GM23338 (cell line): ENCODE measurements at regions not wholly inside any gene's neighbourhood (a gene's known extent, or its start where the extent isn't known, plus 50 kb on each side); places are given as distances from the start of the nearest gene placed in this dataset.

Source experiments
- ATAC-seq: fragments of 200-7000 bp; cut with Tn5 transposase; 3 replicates; pipeline ENCODE4 v1.9.1; 2020
- DNase-seq: peaks from one replicate; pipeline ENCODE4 v3.0.0-alpha.2; 2015; ENCODE audit warnings: low spot score
- H2AFZ ChIP-seq: fragments of 200-600 bp; sonication (generic); 2 replicates; pipeline ENCODE4 v1.8.0; 2016; ENCODE audit warnings: antibody characterized with exemption, mild to moderate bottlenecking, moderate library complexity
- H3F3A ChIP-seq: fragments of 200-600 bp; sonication (generic); replicated peaks from 2 replicates; pipeline ENCODE4 v1.8.0; 2017; ENCODE audit warnings: antibody characterized with exemption, mixed run types, low read depth
- H3K27ac ChIP-seq: fragments of 200-600 bp; sonication (generic); 2 replicates; pipeline ENCODE4 v1.6.1; 2016; ENCODE audit warnings: low read depth
- H3K27me3 ChIP-seq: fragments of 200-600 bp; sonication (generic); 2 replicates; pipeline ENCODE4 v1.8.0; 2016; ENCODE audit warnings: mild to moderate bottlenecking, mixed run types, moderate library complexity; ENCODE audit not compliant: insufficient read depth
- H3K36me3 ChIP-seq: fragments of 200-600 bp; sonication (generic); 2 replicates; pipeline ENCODE4 v1.8.0; 2016; ENCODE audit warnings: mild to moderate bottlenecking; ENCODE audit not compliant: insufficient read depth
- H3K4me1 ChIP-seq: fragments of 200-600 bp; sonication (generic); 2 replicates; pipeline ENCODE4 v1.8.0; 2016; ENCODE audit warnings: mild to moderate bottlenecking, moderate library complexity; ENCODE audit not compliant: insufficient read depth
- H3K4me2 ChIP-seq: fragments of 200-600 bp; sonication (generic); 2 replicates; pipeline ENCODE4 v1.7.1; 2017; ENCODE audit warnings: mixed run types
- H3K4me3 ChIP-seq: fragments of 200-600 bp; sonication (generic); 2 replicates; pipeline ENCODE4 v1.6.1; 2016; ENCODE audit warnings: mixed run types
- H3K79me2 ChIP-seq: fragments of 200-600 bp; sonication (generic); replicated peaks from 2 replicates; pipeline ENCODE4 v1.8.0; 2017; ENCODE audit warnings: mild to moderate bottlenecking; ENCODE audit not compliant: insufficient read depth
- H3K9me2 ChIP-seq: fragments of 200-600 bp; sonication (generic); 2 replicates; pipeline ENCODE4 v1.8.0; 2017; ENCODE audit not compliant: insufficient read depth
- H4K20me1 ChIP-seq: fragments of 200-600 bp; sonication (generic); replicated peaks from 2 replicates; pipeline ENCODE4 v1.8.0; 2017; ENCODE audit warnings: mild to moderate bottlenecking; ENCODE audit not compliant: insufficient read depth
- H3K27ac Mint-ChIP-seq: 2 replicates; pipeline ENCODE4 v1.8.0; 2020; ENCODE audit warnings: inconsistent platforms, mild to moderate bottlenecking, moderate library complexity, mixed read lengths
- H3K27me3 Mint-ChIP-seq: 3 replicates; pipeline ENCODE4 v1.8.0; 2022; ENCODE audit warnings: low read depth, mild to moderate bottlenecking, moderate library complexity, mixed read lengths, inconsistent platforms; ENCODE audit not compliant: insufficient read depth, poor library complexity
- H3K36me3 Mint-ChIP-seq: 3 replicates; pipeline ENCODE4 v1.8.0; 2021; ENCODE audit warnings: low read depth, mild to moderate bottlenecking, inconsistent platforms, moderate library complexity, mixed read lengths
- H3K4me1 Mint-ChIP-seq: 3 replicates; pipeline ENCODE4 v1.8.0; 2020; ENCODE audit warnings: mild to moderate bottlenecking, inconsistent platforms, mixed read lengths
- H3K4me3 Mint-ChIP-seq: 3 replicates; pipeline ENCODE4 v1.8.0; 2021; ENCODE audit warnings: moderate library complexity, mild to moderate bottlenecking, inconsistent platforms, mixed read lengths
- H3K9me3 Mint-ChIP-seq: 3 replicates; pipeline ENCODE4 v1.8.0; 2020; ENCODE audit warnings: moderate library complexity, mild to moderate bottlenecking, inconsistent platforms, mixed read lengths
- CREB1 ChIP-seq: fragments of 250-450 bp; sonication (Bioruptor Pico); IDR thresholded peaks from 2 replicates; pipeline ENCODE4 v1.5.0; 2020; ENCODE audit warnings: low read depth, mild to moderate bottlenecking, moderate library complexity
- EZH2 ChIP-seq: fragments of 200-600 bp; sonication (generic); IDR thresholded peaks from one replicate; pipeline ENCODE4 v1.8.0; 2017; ENCODE audit warnings: antibody characterized with exemption, mild to moderate bottlenecking, low read depth; ENCODE audit not compliant: unreplicated experiment
- EZH2phosphoT487 ChIP-seq: fragments of 200-600 bp; sonication (generic); IDR thresholded peaks from one replicate; pipeline ENCODE4 v1.8.1; 2018; ENCODE audit warnings: antibody characterized with exemption; ENCODE audit not compliant: unreplicated experiment
- JUNB ChIP-seq: IDR thresholded peaks from one replicate; pipeline ENCODE4 v1.6.1; 2016; ENCODE audit warnings: antibody characterized with exemption; ENCODE audit not compliant: unreplicated experiment
- NANOG ChIP-seq: IDR thresholded peaks from 2 replicates; pipeline ENCODE4 v1.6.1; 2016; ENCODE audit warnings: antibody characterized with exemption, borderline replicate concordance
- POLR2AphosphoS5 ChIP-seq: IDR thresholded peaks from 2 replicates; pipeline ENCODE4 v1.6.1; 2016; ENCODE audit warnings: antibody characterized with exemption, low read depth
- STAT1 ChIP-seq: IDR thresholded peaks from one replicate; pipeline ENCODE4 v1.6.1; 2016; ENCODE audit warnings: antibody characterized with exemption; ENCODE audit not compliant: unreplicated experiment
- ZNF114 ChIP-seq: fragments of 250-450 bp; sonication (Bioruptor Pico); IDR thresholded peaks from 2 replicates; pipeline ENCODE4 v1.5.0; 2020; ENCODE audit warnings: mild to moderate bottlenecking, moderate library complexity
- TF ChIP-seq, protein P1 (sequence below): IDR thresholded peaks from one replicate; pipeline ENCODE4 v1.6.1; 2018; ENCODE audit warnings: antibody characterized with exemption; ENCODE audit not compliant: unreplicated experiment
- TF ChIP-seq, protein P2 (sequence below): IDR thresholded peaks from 2 replicates; pipeline ENCODE4 v1.6.1; 2016; ENCODE audit warnings: antibody characterized with exemption
- TF ChIP-seq, protein P3 (sequence below), 2 experiments: fragments of 200-600 bp in 1 of 2; sonication (generic) in 1 of 2; conservative IDR thresholded peaks; 2 replicates each; pipeline versions ENCODE4 v1.5.1 to v1.6.1; 2016 to 2017; ENCODE audit warnings: antibody characterized with exemption in 2 of 2, low read depth in 2 of 2, mild to moderate bottlenecking in 2 of 2, moderate library complexity in 1 of 2

DNA sequence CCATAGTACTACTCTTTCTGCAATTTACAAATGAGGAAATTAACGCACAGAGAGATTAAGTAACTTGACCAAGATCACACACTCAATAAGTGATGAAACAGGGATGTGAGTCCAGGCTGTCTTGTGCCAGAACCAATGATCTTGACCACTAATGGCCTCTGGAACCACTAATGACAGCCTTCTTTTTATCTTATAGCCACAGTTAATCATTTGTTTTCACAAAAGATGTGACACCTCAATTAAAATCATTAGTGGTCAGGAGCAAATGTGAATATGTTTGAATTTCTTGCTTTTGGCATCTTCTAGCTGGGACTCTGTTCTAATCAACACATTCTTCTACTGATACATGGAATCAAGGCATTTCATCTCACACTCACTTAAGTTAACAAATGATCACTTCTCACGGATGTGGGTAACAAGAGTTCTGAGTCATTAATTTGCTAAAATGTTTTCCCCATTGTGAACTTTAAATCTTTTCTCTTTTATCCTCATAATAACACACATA, 102.7 kb upstream of the CD180 start (continued):
- no peak for TF ChIP-seq EZH2phosphoT487
- no peak for TF ChIP-seq ZNF114
- TF ChIP-seq, protein P1, sequence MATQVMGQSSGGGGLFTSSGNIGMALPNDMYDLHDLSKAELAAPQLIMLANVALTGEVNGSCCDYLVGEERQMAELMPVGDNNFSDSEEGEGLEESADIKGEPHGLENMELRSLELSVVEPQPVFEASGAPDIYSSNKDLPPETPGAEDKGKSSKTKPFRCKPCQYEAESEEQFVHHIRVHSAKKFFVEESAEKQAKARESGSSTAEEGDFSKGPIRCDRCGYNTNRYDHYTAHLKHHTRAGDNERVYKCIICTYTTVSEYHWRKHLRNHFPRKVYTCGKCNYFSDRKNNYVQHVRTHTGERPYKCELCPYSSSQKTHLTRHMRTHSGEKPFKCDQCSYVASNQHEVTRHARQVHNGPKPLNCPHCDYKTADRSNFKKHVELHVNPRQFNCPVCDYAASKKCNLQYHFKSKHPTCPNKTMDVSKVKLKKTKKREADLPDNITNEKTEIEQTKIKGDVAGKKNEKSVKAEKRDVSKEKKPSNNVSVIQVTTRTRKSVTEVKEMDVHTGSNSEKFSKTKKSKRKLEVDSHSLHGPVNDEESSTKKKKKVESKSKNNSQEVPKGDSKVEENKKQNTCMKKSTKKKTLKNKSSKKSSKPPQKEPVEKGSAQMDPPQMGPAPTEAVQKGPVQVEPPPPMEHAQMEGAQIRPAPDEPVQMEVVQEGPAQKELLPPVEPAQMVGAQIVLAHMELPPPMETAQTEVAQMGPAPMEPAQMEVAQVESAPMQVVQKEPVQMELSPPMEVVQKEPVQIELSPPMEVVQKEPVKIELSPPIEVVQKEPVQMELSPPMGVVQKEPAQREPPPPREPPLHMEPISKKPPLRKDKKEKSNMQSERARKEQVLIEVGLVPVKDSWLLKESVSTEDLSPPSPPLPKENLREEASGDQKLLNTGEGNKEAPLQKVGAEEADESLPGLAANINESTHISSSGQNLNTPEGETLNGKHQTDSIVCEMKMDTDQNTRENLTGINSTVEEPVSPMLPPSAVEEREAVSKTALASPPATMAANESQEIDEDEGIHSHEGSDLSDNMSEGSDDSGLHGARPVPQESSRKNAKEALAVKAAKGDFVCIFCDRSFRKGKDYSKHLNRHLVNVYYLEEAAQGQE = no peak
- no peak for TF ChIP-seq EZH2

DNA sequence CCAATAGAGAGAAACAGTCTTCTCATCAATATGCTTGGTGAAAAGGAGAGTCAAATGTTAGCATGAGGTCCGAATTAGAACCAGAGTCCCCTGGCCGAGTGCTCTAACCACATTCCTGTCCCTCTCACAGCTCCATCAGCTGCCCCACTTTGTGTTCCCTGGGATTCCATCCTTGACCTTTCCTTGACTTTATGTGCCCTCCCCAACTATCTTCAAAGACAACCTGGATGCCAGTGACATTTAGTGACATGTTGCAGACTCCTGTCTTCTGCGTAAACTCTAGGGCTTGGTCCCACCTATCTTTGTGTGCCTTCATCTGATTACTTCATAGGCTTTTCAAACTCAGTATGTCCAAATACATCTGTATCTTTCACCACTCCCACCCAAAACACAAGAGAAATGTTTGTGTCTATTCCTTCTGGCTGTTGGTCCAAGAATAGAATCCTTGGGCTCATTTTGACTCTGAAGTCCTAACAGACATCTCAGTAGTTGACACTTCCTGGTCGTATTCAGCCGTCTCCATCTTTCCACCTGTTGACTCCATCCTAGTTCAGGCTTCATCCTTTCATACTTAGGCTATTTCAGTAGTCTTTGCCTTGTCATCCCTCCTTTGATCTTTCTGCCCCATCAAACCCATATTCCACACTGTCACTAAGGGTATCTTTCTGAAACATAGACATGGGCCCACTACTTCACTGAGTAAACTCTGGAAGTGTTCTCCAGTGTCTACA, 101.4 kb upstream of the CD180 start:
- H3K27ac ChIP-seq = no peak overlapping the region
- no peaks in the 10 kb centered on the region for H3K36me3 ChIP-seq
- H3K4me1 ChIP-seq = no peaks in the 10 kb centered on the region
- H3K9me2 ChIP-seq = peaks cover 16% of the 10 kb centered on the region
- Mint-ChIP-seq H3K36me3 (no peaks in the 10 kb centered on the region), H3K27ac (no peak overlapping the region), H3K4me1 (no peaks in the 10 kb centered on the region), H3K27me3 (no peaks in the 10 kb centered on the region), H3K4me3 (no peak overlapping the region), H3K9me3 (no peaks in the 10 kb centered on the region)
- H2AFZ ChIP-seq = no peak overlapping the region
- H3K4me3 ChIP-seq = no peak overlapping the region
- ATAC-seq (no peak), DNase-seq (no peak)
- no peaks in the 10 kb centered on the region for H3K27me3 ChIP-seq
- no peaks in the 10 kb centered on the region for H4K20me1 ChIP-seq
- H3K4me2 ChIP-seq = no peak overlapping the region
- H3K79me2 ChIP-seq = no peaks in the 10 kb centered on the region
- TF ChIP-seq POLR2AphosphoS5 = no peak
- no peak for TF ChIP-seq ZNF114
- no peak for TF ChIP-seq STAT1
- no peak for TF ChIP-seq EZH2
- TF ChIP-seq, protein P2, sequence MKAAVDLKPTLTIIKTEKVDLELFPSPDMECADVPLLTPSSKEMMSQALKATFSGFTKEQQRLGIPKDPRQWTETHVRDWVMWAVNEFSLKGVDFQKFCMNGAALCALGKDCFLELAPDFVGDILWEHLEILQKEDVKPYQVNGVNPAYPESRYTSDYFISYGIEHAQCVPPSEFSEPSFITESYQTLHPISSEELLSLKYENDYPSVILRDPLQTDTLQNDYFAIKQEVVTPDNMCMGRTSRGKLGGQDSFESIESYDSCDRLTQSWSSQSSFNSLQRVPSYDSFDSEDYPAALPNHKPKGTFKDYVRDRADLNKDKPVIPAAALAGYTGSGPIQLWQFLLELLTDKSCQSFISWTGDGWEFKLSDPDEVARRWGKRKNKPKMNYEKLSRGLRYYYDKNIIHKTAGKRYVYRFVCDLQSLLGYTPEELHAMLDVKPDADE = no peak
- H3F3A ChIP-seq = no peaks in the 10 kb centered on the region

DNA sequence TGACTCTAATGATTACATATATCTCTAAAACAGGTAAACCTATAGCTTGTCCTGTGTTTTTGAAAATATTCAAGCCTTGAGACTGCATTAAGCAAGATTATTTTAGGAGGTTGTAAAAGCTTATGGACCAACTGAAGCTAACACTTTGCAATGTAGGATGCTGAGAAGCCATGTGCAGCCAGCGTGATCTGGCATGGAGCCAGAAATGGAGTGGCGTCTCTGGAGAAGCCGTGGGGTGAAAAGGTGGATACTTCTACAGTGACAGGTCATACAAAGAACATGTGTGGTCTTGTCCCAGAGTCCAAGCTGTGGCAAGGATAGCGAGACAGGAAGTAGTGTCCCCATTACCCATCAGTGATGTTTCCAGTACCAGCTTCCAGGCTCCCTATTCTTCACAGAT, 100.8 kb upstream of the CD180 start:
- Histone ChIP-seq H3F3A (no peaks in the 10 kb centered on the region), H3K27me3 (no peaks in the 10 kb centered on the region), H4K20me1 (no peaks in the 10 kb centered on the region), H3K36me3 (no peaks in the 10 kb centered on the region), H3K79me2 (no peaks in the 10 kb centered on the region), H3K9me2 (peaks cover 16% of the 10 kb centered on the region), H3K4me1 (no peaks in the 10 kb centered on the region), H3K4me3 (no peak overlapping the region), H3K27ac (no peak overlapping the region), H3K4me2 (no peak overlapping the region), H2AFZ (no peak overlapping the region)
- H3K4me1 Mint-ChIP-seq = no peaks in the 10 kb centered on the region
- DNase-seq = no peak
- H3K27me3 Mint-ChIP-seq = no peaks in the 10 kb centered on the region
- no peak overlapping the region for H3K27ac Mint-ChIP-seq
- no peak for ATAC-seq
- no peak overlapping the region for H3K4me3 Mint-ChIP-seq
- H3K36me3 Mint-ChIP-seq = no peaks in the 10 kb centered on the region
- H3K9me3 Mint-ChIP-seq = no peaks in the 10 kb centered on the region
- TF ChIP-seq CREB1 (CRISPR knock-in tag) (no peak), EZH2 (no peak), STAT1 (no peak), NANOG (no peak), EZH2phosphoT487 (no peak), JUNB (no peak)
- TF ChIP-seq, protein P3, sequence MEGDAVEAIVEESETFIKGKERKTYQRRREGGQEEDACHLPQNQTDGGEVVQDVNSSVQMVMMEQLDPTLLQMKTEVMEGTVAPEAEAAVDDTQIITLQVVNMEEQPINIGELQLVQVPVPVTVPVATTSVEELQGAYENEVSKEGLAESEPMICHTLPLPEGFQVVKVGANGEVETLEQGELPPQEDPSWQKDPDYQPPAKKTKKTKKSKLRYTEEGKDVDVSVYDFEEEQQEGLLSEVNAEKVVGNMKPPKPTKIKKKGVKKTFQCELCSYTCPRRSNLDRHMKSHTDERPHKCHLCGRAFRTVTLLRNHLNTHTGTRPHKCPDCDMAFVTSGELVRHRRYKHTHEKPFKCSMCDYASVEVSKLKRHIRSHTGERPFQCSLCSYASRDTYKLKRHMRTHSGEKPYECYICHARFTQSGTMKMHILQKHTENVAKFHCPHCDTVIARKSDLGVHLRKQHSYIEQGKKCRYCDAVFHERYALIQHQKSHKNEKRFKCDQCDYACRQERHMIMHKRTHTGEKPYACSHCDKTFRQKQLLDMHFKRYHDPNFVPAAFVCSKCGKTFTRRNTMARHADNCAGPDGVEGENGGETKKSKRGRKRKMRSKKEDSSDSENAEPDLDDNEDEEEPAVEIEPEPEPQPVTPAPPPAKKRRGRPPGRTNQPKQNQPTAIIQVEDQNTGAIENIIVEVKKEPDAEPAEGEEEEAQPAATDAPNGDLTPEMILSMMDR (conservative IDR thresholded peaks at IDR 0.05; ENCODE audit: low read depth in 2 of 2) = no peak
- TF ChIP-seq, protein P1 = no peak
